PC-9 (cell line): ENCODE measurements at regions not wholly inside any gene's neighbourhood (a gene's known extent, or its start where the extent isn't known, plus 50 kb on each side); places are given as distances from the start of the nearest gene placed in this dataset.

Experiments used
- CTCF ChIP-seq: fragments of 200-600 bp; sonication (generic); conservative IDR thresholded peaks from 2 replicates; pipeline ENCODE4 v1.6.1; 2017; ENCODE audit warnings: mixed run types, antibody characterized with exemption, mild to moderate bottlenecking, moderate library complexity
- EZH2 ChIP-seq: fragments of 200-600 bp; sonication (generic); IDR thresholded peaks from 2 replicates; pipeline ENCODE4 v1.8.0; 2017; ENCODE audit warnings: antibody characterized with exemption, low read depth

DNA sequence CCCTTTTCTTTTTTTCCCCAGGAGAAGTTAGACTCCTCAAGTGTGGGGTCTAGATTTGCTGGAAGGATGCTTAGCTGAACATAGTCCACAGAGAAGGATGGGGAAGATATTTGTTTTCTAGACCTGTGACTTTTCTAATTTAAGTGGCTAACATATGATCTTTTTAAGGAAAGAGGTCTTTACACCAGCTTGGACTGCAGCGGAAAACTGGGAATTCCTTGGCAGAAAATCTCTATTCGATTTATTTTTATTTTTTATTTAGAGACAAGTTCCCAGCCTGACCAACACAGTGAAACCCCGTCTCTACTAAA, 148.4 kb downstream of the MYCN start:
- no peak for TF ChIP-seq CTCF
- TF ChIP-seq EZH2 = no peak
